Gastrocnemius medialis (tissue), 4 donors: ENCODE measurements at regions not wholly inside any gene's neighbourhood (a gene's known extent, or its start where the extent isn't known, plus 50 kb on each side); places are given as distances from the start of the nearest gene placed in this dataset.
A peak's percentile ranks its signal among the peaks of the same experiment; 100 is the strongest.
"Not testable (repeated sequence)": the region's sequence is repeated elsewhere in the genome, so short reads cannot be mapped to it uniquely, and the experiment has no call there.

ENCODE experiments used
- ATAC-seq, 2 donors: fragments of 150-250 bp; one replicate each; pipeline ENCODE4 v1.9.1; 2016
- DNase-seq, 2 donors: peaks; one replicate each; pipeline ENCODE4 v3.0.0-alpha.2; 2019
- H3K27ac ChIP-seq, 4 donors: fragments of 200-600 bp; sonication (generic); 1 replicate in 1 of 4; 2 replicates in 3 of 4; pipeline ENCODE4 v1.5.1; 2016 to 2018; ENCODE audit warnings: mild to moderate bottlenecking in 2 of 4, moderate library complexity in 1 of 4
- H3K27me3 ChIP-seq, 3 donors: fragments of 200-600 bp; sonication (generic) in 2 of 3; 1 replicate in 1 of 3; 2 replicates in 2 of 3; pipeline versions ENCODE4 v1.5.1 to v1.6.0; 2016 to 2019; ENCODE audit warnings: mild to moderate bottlenecking in 1 of 3, moderate library complexity in 1 of 3
- H3K36me3 ChIP-seq, 2 donors: fragments of 200-600 bp; sonication (generic) in 1 of 2; one replicate each; pipeline ENCODE4 v1.5.1; 2017 to 2018
- H3K4me1 ChIP-seq, 2 donors: fragments of 200-600 bp; sonication (generic) in 1 of 2; one replicate each; pipeline ENCODE4 v1.5.1; 2016 to 2017; ENCODE audit warnings: mild to moderate bottlenecking in 2 of 2
- H3K4me3 ChIP-seq, 4 donors: fragments of 200-600 bp; sonication (generic) in 3 of 4; 1 replicate in 1 of 4; 2 replicates in 3 of 4; pipeline ENCODE4 v1.5.1; 2016 to 2019; ENCODE audit warnings: mild to moderate bottlenecking in 2 of 4
- H3K9me3 ChIP-seq, 3 donors: fragments of 200-600 bp; sonication (generic) in 2 of 3; 1 replicate in 1 of 3; 2 replicates in 2 of 3; pipeline ENCODE4 v1.5.1; 2016 to 2019
- POLR2A ChIP-seq, 2 donors: fragments of 450-650 bp; IDR thresholded peaks; one replicate each; pipeline ENCODE4 v1.6.1; 2017; ENCODE audit warnings: antibody characterized with exemption in 2 of 2, mild to moderate bottlenecking in 2 of 2, moderate library complexity in 2 of 2
- in situ Hi-C, 4 donors: fragments of 200-750 bp; cut with MboI; loops; one replicate each; pipeline versions ENCODE4 v1.15.0 to v1.8.0; 2017; ENCODE audit warnings: low sequenced_read_pairs in 4 of 4
- intact Hi-C: fragments of 100-400 bp; cut with DNase I; formaldehyde crosslinking; loops from one replicate; pipeline ENCODE4 v1.15.1; 2023; ENCODE audit warnings: low total_unique reads
- TF ChIP-seq, protein P1 (sequence below), 5 experiments: fragments of 450-650 bp in 3 of 5; fragments of 200-600 bp in 2 of 5; sonication (generic) in 2 of 5; IDR thresholded peaks in 4 of 5; conservative IDR thresholded peaks in 1 of 5; 1 replicate in 4 of 5; 2 replicates in 1 of 5; pipeline ENCODE4 v1.5.1; 2016 to 2019; ENCODE audit warnings: antibody characterized with exemption in 5 of 5, mild to moderate bottlenecking in 3 of 5, moderate library complexity in 3 of 5

DNA sequence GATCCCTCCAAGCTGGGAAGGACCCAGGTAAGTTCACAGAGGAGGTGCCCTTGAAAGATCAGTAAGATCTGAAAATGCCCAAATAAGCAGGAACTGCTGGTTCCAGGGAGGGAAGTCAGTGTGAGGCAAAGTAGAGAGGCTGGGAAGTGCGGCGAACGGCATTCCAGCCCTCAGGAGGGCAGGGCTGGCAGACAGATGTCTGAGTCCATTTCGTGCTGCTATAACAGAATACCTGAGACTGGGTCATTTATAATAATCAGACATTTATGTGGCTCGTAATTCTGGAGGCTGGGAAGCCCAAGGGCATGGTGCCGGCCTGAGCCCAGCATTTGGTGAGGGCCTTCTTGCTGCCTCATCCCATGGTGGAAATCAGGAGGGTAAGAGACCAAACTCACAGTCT, 105.1 kb downstream of the TNFRSF13B start:
- intact Hi-C loops, H3K4me1 ChIP-seq, H3K27me3 ChIP-seq, DNase-seq, H3K4me3 ChIP-seq, H3K9me3 ChIP-seq, ATAC-seq, H3K27ac ChIP-seq, H3K36me3 ChIP-seq, in situ Hi-C loops: not testable (repeated sequence)

DNA sequence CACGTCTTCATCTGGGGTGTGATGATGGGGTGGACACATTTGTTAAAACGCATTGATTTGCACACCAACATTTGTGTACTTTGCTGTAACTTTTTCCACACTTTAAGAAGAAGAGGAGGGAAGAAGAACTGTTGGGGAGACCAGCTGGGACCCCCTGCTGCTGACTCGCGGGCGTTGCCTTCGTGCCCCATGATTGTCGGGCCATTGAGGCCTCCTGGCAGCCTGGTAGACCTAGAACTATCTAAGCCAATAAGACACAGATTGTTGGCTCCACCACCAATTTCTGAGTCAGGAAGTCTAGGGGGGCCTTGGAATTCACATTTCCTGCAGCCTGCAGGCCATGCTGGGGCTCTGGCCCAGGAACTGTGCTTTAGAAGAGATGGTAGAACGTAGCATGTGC, 105.5 kb downstream of the TNFRSF13B start:
- Histone ChIP-seq H3K27me3 (no peaks in the 10 kb centered on the region), H3K4me3 (no peak overlapping the region), H3K4me1 (peaks cover 4 to 5% of the 10 kb centered on the region in 2 donors), H3K9me3 (no peaks in the 10 kb centered on the region), H3K27ac (no peak overlapping the region), H3K36me3 (no peaks in the 10 kb centered on the region)
- intact Hi-C loops: no loop called here
- DNase-seq (no peak), ATAC-seq (no peak)
- no peak for TF ChIP-seq POLR2A (IDR thresholded peaks at IDR 0.05)
- TF ChIP-seq, protein P1, sequence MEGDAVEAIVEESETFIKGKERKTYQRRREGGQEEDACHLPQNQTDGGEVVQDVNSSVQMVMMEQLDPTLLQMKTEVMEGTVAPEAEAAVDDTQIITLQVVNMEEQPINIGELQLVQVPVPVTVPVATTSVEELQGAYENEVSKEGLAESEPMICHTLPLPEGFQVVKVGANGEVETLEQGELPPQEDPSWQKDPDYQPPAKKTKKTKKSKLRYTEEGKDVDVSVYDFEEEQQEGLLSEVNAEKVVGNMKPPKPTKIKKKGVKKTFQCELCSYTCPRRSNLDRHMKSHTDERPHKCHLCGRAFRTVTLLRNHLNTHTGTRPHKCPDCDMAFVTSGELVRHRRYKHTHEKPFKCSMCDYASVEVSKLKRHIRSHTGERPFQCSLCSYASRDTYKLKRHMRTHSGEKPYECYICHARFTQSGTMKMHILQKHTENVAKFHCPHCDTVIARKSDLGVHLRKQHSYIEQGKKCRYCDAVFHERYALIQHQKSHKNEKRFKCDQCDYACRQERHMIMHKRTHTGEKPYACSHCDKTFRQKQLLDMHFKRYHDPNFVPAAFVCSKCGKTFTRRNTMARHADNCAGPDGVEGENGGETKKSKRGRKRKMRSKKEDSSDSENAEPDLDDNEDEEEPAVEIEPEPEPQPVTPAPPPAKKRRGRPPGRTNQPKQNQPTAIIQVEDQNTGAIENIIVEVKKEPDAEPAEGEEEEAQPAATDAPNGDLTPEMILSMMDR (IDR thresholded peaks at IDR 0.05 in 4 of 5, conservative IDR thresholded peaks at IDR 0.05 in 1 of 5): no peak
- in situ Hi-C loops: no loop called here

DNA sequence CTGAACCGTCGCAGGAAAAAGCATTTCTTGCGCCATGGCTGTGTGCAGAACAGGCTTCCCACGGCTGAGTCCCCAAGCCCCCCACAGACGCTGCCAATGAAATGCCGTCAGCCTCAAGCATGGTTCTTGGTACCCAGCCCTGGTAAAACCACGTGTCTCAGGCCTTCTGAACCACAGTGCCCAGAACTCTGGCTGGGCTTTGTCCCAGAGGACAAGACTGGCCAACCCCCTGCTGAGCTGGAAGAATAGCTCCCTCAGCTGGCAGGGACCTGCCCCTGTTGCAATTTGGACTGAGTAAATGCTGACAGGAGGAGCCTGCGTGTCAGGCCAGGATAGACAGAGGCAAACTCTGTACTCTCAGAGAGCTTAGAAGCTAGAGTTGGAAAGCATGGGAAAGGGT, 106.2 kb downstream of the TNFRSF13B start:
- intact Hi-C loops, in situ Hi-C loops: not testable (repeated sequence)
- peak; percentile 95 to 98 for ATAC-seq

DNA sequence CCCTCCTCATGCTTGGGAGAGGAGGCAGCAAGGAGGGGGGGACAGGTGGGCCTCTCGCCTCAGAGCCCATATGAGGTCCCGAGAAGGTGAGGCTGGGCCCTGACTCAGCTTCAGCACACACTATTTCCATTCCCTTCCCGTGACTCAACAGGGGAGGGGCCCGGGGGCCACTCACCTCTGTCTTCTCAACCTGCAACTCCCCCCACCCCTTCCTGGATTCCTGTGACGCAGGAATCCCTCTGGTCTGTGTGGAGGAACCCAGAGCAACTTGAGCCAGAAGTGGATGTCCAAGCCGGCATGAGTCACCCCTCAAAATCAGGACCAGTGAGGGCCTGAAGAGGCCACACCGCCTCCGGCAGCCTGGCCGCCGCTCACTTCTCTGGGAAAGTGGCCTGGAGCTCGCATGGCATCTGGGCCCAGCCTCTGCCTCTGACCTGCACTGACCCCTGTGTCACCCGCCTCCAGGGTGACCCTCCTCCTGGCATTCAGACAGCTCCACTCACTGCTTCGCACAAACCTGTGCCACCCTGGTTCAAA, 106.8 kb downstream of the TNFRSF13B start:
- H3K27ac ChIP-seq, H3K9me3 ChIP-seq, H3K27me3 ChIP-seq, intact Hi-C loops, in situ Hi-C loops, H3K36me3 ChIP-seq, H3K4me3 ChIP-seq, DNase-seq, H3K4me1 ChIP-seq: not testable (repeated sequence)
- peak; percentile 73 for ATAC-seq

More for the DNA sequence above, 106.2 kb downstream of the TNFRSF13B start:
- DNase-seq: peak in 1 of 2 donors; percentile 31
- not testable (repeated sequence) for H3K27ac ChIP-seq, H3K36me3 ChIP-seq, H3K4me3 ChIP-seq, H3K4me1 ChIP-seq, H3K9me3 ChIP-seq, H3K27me3 ChIP-seq

DNA sequence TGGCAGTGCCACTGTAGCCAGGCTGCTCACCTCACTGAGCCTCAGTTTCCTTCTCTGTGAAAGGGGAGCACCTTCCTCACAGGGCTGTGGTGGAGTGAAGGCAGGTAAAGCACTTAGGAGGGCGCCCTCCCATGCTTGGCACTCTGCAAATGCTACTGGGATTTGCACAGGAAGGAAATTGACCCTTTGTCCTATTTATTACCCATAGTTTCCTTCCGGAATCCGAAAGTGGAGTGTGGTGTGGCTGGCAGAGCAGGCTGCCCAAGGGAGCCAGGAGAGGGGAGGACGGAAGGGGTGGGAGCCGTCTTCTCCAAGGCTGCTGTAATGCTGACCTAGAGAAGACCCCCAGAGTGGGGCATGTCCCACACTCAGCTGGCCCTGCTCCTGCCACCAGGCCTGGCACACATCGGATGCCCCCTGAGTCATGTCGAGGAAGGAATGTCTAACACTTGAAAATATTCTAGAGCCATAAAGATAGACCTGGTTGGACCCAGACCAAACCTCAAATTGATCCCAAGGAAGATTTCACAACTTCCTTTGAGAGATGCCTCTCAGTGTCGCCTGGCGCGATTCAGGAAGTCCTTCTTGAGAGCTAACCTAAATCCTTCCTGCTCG, 107.3 kb downstream of the TNFRSF13B start:
- H3K4me1 ChIP-seq, in situ Hi-C loops, DNase-seq, H3K9me3 ChIP-seq, H3K36me3 ChIP-seq, H3K27ac ChIP-seq, H3K27me3 ChIP-seq, H3K4me3 ChIP-seq, intact Hi-C loops: not testable (repeated sequence)
- ATAC-seq: peak in 1 of 2 donors; percentile 15

DNA sequence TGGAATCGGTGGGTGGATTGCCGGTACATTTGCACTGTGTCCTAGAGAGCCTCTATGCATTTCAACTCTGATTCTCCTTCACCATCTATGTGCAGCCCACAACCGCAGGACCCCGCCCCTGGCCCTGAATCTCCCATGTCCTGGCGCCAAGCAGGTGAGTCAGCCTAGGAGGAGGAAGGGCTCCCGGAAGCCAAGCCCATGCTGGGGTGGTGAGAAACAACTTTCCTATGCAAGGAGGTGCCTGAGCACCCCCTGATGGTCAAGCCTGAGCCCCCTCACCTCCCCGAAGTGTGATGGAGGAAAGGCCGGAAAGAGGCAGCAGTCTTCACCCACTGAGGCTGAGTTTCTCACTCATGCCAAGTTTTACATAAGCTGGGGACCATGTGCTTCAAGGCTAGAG, 110.8 kb downstream of the TNFRSF13B start:
- H3K9me3 ChIP-seq, DNase-seq, intact Hi-C loops, H3K4me3 ChIP-seq, H3K4me1 ChIP-seq, in situ Hi-C loops, H3K27ac ChIP-seq, H3K36me3 ChIP-seq, ATAC-seq, H3K27me3 ChIP-seq: not testable (repeated sequence)

DNA sequence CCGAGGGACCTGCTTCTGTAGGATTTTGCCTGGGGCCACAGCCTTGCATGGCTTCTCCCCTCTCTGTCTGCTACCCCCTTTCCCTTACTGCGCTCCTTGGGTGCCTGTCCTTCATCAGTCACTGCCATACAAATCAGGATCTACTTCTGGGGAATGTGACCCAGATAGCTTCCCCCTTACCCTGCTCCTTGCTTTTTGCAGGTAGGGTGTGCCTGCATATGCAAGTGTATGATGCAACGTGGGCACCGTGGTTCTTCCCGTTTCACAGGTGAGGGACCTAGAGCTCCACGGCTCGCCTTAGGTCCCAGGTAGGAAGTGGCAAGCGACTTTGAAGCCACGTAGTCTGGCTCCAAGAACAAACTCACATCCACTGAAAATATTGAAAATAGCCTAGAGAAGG, 111.5 kb downstream of the TNFRSF13B start:
- H3K27ac ChIP-seq, H3K9me3 ChIP-seq, intact Hi-C loops, DNase-seq, H3K4me1 ChIP-seq, H3K4me3 ChIP-seq, in situ Hi-C loops, ATAC-seq, H3K36me3 ChIP-seq, H3K27me3 ChIP-seq: not testable (repeated sequence)

DNA sequence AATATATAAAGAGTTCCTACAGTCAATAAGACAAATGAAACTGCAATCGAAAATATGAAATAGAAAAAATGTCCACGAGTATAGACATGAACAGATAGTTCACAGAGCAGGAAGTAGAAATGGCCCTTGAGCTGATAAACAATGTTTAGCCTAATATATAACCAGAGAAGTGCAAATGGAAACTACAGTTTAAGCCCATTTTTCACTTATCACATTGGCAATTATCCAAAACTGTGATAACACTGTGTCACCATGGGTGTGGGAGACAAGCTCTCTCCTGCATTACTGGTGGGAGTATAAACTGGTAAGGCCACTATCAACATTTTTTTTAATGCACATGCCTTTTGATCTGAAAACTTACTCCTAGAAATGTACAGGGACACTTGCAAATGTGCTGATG, 112.4 kb downstream of the TNFRSF13B start:
- H3K9me3 ChIP-seq, H3K36me3 ChIP-seq, DNase-seq, H3K27ac ChIP-seq, H3K27me3 ChIP-seq, intact Hi-C loops, H3K4me3 ChIP-seq, in situ Hi-C loops, H3K4me1 ChIP-seq, ATAC-seq: not testable (repeated sequence)

DNA sequence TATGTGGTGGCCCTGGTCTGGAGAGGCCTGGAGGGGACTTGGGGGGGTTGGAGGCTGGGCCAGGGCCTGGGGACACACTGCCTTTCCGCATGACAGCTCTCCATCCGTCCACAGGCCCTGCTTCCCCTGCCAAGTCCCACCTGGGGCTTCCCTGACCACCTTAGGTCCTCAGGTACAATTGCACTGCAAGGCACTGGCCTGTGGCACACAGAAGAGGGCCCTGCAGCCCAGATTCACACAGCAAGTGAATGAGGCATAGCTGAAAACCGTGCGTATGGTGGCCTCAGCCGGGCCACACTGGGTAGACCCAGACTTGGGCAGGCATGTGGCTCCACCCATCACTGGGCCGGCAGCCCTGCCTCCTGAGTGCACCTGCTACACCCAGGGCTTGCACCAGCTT, 114.2 kb downstream of the TNFRSF13B start:
- ATAC-seq, intact Hi-C loops, H3K27me3 ChIP-seq, in situ Hi-C loops, H3K4me3 ChIP-seq, H3K27ac ChIP-seq, DNase-seq, H3K4me1 ChIP-seq, H3K36me3 ChIP-seq, H3K9me3 ChIP-seq: not testable (repeated sequence)

DNA sequence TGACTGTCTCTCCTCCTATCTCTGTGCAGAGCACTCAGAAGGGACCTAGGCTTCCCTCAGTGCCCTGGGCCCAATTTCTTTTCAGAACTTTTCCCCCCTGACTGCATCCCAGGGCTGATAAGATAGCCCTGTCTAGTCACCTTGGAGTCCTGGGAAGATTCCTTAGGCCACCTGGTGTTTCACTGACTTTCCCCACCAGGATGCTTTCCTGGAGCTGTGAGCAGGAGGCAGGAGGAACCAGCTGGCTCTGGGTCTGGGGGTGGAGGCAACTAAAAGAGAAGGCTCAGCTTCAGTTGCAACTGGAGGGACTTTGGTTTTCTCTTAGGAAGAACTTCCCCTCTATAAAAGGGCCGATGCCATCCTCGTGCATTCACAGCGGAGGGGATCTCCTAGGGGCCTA, 115.1 kb downstream of the TNFRSF13B start:
- DNase-seq, ATAC-seq, H3K4me3 ChIP-seq, H3K36me3 ChIP-seq, intact Hi-C loops, in situ Hi-C loops, H3K27me3 ChIP-seq, H3K4me1 ChIP-seq, H3K27ac ChIP-seq, H3K9me3 ChIP-seq: not testable (repeated sequence)

DNA sequence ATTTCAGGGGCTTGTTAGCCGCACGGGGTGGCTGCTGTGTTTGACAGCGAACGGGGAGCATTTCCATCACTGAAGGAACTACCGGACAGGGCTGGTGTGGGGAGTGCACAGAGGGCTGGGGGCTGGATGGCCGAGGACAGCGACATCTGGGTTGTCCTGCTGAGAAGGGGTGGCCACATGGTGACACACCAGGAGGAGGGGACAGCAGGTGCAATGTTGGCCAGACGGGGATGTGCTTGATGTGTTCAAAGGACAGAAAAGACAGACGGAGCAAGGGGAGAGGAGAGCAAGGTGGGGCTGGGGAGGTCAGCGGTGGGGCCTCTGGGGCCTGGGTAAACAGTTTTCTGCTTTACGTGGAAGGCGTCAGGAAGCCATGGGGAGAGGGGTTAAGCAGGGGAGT, 115.7 kb downstream of the TNFRSF13B start:
- in situ Hi-C loops, intact Hi-C loops: not testable (repeated sequence)

More for the DNA sequence above, 115.7 kb downstream of the TNFRSF13B start:
- not testable (repeated sequence) for H3K36me3 ChIP-seq, ATAC-seq, H3K9me3 ChIP-seq, H3K4me1 ChIP-seq, DNase-seq, H3K4me3 ChIP-seq, H3K27me3 ChIP-seq, H3K27ac ChIP-seq
